ENCODE measurements at regions not wholly inside any gene's neighbourhood (a gene's known extent, or its start where the extent isn't known, plus 50 kb on each side); places are given as distances from the start of the nearest gene placed in this dataset.
"Not testable (repeated sequence)": the region's sequence is repeated elsewhere in the genome, so short reads cannot be mapped to it uniquely, and the experiment has no call there.

DNA sequence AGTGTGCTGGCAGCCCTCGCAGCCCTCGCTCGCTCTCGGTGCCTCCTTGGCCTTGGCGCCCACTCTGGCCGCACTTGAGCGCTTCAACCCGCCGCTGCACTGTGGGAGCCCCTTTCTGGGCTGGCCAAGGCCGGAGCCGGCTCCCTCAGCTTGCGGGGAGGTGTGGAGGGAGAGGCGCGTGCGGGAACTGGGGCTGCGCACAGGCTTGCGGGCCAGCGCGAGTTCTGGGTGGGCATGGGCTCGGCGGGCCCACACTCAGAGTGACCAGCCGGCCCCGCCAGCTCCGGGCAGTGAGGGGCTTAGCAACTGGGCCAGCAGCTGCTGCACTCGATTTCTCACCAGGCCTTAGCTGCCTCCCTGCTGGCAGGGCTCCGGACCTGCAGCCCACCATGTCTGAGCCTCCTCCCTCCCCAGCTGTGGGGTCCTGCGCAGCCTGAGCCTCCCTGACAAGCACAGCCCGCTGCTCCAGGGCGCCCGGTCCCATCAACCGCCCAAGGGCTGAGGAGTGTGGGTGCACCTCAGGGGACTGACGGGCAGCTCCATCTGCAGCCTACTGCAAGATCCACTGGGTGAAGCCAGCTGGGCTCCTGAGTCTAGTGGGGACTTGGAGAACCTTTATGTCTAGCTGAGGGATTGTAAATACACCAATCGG lies 786.0 kb upstream of the SORCS1 start:
- DNase-seq, result not testable (repeated sequence)

DNA sequence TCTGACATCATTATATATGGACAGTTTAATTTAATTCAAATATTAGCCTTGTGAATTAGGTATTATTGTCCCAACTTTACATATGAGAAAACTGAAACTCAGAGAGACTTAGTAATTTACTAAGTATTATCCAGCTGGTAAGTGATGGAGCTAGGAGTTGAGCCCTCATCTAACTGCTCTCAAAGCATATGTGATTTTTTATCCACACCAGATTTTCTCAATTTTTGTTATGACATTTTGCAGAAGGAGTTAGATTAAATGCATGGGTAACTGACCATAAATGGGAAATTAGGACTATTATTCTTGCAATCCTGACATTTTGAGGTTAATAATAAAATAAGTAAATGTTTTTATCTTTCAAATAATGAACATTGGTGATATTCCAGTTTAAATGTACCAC lies 778.3 kb upstream of the SORCS1 start:
- no peak for DNase-seq

DNA sequence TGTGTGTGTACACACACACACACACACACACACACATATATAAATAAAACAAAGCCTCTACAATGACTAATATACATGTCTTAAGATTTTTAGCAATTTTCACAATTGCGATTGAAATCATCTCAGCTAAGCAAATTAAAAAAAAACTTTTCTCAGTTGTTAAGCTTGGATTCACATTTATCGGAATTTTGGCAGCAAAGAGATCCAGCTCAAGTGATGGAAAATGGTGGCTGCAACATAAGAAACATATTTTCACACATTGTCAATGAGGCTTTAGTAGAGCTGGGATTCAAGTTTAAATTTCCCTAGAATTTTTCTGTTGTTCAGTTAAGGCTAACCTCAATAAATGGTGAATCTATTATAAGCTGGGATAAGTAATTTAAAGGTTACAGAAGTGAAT lies 768.6 kb upstream of the SORCS1 start:
- DNase-seq, result no peak

DNA sequence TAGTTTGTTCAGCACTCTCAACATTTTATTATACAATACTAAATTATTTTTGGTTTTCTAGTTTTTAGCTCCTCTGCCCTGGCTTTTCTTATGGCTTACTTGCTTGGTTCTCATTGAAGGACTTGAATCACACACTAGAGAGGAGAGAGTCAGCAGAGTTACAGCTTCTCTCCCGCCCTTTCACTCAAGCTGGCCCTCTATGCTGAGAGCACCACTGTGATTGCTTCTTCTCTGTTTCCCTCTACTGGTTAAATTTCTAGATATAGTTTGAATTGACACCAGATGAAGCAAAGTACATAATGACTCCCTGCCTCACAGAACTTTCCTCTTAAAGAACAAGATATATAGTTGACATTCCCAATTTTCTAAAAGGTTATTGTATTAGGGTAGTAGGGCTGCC lies 767.3 kb upstream of the SORCS1 start:
- no peak for DNase-seq

DNA sequence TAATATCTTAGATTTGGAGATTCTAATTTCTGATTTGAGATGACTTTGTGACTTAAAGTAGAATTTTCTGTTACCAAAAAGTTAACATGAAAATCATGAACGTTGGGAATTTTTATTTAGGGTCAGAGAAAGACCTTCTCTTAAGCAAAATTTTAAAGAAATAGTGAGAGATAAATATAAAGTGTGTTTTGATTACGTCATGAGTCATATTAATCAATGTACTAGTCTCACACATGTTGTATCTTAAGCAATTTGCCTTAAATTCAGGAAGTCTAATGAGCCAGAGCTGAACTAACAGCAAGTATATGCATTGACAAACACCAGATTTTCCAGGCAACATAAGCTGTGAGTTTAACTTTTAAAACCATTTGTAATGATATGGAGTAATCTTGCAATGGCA lies 765.5 kb upstream of the SORCS1 start:
- DNase-seq, result no peak

DNA sequence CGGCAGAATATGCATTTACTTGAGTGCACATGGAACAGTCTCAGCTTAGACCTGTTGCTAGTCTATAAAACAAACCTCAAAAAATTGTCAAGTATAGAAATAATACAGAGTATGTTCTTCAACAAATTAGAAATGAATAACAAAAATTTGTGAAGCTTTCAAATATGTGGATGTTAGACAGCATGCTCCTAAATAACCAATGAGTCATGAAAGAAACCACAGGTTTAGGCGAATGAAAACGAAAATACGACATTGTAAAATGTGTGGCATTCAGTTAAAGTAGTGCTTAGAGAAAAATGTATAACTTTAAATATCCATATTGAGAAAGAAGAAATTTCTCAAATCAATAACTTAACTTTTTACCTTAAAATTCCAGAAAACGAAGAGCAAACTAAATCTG lies 760.0 kb upstream of the SORCS1 start:
- DNase-seq, result peak; percentile 7

DNA sequence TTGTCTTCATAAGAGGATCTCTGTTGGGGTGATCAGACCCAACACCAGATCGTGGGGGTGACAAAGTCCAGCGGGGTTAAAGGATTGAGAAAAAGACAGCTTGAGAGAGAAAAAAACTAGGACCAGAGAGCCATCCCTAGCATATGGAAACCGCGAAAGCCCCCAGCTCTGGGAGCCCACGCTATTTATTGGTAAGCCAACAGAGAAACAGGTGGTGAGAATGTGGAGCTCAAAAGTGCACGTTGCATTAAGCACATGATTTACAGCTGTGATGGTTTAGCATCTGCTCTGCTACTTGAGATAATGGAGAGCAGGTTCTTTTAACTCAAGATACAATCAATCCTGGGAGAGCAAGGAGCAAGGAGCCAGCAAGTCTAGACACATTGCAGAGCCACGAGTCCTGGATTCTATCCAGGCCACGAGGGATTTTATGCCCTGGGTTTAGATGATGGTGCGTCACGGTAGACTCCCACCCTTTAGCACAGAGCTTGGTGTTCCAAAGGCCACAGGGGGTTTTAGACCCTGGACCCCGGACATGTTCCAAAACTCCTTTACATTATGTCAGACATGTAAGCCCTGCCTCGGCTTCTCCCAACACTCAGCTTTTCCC lies 755.2 kb upstream of the SORCS1 start:
- no peak for DNase-seq

DNA sequence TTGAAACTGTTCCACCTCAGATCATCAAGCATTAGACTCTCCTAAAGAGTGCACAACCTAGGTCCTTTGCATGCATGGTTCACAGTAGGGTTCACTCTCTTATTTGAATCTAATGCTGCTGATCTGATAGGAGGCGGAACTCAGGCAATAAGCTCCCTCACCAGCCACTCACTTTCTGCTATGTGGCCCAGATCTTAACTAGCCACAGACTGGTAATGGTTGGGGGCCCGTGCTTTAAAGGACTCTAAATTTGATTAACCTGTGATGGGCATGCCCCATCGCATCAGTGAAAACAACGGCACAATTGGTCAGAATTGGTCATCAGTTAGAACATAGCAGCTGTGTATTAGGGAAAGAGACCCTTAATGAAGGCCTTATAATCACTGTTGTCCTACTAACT lies 753.7 kb upstream of the SORCS1 start:
- DNase-seq, result no peak

DNA sequence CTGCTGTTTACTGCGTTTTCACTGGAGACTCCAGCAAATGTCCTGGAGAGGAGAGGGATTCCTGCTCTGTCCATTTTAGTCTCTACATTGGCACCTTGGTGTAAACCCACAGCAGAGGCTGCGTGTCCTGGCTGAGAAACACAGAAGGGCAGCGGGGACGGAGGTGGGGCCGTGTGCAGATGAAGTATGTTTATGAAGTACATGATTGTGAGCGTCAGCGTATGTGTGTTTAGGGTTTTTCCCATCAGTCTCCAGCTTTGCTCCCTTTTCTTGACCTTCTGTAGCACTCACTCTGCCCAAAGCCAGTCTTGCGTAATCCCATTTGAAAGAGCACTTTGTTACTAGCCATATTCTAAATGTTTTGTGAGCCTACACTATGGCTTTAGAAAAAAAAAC lies 750.7 kb upstream of the SORCS1 start:
- DNase-seq, result peak; percentile 58

DNA sequence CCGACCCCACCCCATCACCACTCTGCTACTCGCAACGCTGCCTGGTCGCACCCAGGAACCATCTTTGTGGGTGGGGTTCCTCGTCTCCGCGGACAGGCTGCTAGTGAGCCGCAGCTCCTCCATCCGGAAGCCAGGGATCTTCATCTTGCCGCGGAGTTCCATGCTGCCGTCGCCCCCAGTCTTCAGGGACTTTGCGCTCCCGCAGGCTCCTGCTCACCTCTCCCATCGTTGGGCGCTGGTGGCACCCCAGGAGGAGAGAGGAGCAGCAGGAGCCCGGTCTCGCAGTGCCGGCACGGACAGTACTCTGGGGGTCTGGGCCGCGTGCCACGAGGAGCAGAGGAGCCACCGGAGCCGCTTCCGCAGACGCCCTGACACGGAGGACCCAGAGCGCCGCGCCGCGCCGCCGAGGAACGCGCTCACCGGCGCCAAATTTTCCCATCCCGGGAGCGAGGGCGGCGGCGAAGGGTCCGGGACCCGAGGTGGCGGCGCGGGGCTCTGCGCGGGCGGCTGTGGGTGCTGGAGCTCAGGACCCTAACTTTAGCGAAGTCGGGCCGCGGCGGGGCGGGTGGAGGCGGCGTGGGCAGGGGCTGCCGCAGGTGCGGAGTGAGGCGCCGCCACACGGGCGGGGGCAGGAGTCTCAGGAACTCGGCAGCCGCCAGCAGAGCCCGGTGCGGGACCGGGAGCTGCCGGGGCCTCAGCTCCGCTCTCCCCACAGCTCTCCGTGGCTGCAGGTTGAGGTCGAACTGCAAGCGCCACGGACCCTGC lies 750.1 kb upstream of the SORCS1 start:
- DNase-seq, result no peak

DNA sequence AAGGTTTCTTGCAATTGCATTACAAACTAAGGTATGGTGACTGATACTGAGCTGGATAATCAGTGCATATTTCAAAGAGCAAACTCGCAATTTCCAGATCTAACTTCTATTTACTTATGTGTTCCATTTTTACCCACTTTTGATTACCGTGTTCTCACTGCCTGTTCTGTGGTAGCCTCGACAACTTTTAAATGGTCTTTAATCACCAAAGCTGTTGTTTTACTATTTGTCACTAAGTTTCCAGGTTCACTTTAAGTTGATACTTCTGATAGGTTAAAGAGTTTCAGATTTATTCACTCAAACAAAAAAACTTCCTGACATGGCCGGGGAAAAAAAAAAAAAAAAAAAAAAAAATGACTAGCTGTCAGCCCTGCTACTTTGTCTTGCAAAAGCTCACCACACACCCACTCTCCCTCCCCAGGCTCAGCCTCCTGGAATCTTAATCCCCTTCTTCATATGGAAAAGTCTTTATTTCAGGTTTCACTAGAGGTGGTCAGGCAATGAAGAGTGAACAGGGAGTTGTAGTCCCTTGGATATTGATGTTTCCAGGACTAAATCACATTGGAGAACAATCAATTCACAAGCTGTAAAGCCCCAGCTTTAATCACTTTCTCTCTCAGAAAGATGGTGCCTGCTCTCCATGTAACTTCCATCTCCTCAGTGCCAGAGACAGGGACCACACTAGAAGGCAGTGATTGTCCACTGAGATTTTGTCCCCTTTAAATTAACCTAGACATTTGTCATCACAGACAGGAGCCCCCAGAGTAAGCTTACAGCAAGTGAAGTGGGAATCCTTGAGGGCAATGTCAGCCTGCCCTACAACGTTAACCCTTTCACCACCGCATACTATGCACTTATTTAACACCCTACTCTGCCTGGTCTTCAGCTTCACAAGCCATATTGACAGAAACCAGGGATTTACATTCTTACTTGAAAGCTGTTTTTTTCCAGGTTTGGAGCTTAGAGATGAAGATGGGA lies 749.1 kb upstream of the SORCS1 start:
- no peak for DNase-seq

DNA sequence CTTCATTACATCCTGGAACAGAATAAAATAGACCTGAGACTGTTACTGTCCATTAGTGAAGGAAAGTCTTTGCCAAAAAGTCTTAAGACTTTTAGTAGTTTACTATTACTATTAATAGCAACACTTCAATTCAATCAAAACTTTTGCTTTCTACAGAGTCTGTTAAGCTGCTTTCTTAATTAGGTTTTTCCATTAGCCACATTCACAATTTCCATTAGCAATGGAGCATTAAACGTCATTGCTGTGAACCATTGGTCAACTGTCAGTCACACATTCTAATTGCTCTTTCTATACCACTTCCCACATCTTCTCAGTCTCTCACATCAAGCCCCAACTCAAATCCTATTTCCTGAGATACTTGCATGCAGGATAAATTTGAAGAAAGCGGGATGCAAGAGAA lies 736.6 kb upstream of the SORCS1 start:
- no peak for DNase-seq

DNA sequence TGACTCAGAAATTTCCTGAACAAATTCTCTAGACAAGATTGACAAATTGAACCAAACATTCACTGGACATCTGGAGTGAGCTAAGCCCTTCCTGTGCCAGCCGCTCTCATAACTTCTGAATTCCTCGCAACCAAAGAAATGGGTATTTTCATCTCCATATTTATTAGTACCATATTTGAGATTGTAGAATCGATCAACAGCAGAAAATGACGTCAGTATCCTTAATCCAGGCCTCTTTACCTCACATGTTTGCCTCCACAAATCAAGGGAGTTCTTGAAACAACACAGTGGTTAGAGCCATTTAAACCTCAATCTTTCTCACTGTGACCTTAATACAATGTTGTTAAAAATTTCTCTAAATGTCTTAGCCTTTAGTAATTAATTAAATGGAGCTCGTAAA lies 735.6 kb upstream of the SORCS1 start:
- no peak for DNase-seq

DNA sequence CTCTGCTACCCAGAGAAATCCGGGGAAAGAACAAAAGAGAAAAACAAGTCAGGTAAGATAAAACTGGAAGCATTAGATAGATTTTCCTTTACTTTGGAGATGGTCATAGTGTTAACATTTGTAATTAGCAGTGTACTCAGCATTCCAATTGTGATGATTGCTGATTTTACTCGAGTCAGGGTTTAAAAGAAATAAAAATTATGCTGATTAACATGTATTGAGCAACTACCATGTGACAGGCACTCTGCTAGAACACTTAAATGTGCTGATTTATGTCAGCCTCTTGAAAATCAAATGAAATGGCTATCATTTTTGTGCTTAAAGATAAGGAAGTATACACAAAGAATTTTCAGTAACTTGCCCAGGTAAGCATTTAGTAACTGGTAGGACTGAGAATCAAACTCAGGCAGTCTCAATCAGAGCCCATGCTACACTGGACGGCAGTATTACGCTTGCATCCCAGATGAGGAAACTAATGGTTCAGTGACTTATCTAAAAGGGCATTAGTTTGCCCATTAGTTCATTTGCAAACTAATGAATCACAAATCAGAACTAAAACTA lies 735.1 kb upstream of the SORCS1 start:
- no peak for DNase-seq

DNA sequence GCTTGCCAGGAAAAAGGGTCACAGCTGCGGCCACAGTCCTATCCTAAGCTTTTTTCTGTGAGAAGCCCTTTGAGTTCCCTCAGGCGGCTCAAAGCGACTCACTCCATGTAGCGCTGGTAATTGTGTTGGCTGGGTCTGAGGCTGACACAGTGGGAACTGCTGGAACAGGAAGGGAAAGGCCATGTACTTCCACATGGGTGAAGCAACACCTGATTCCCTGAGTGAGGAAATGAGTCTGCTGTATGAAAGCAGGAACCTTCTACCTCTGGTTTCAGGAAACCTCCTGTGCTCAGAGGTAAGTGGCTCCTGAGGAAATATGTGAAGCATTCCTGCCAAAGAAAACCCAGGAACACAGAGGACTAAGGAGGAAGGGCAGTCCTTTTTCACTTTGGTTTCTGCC lies 734.6 kb upstream of the SORCS1 start:
- no peak for DNase-seq

DNA sequence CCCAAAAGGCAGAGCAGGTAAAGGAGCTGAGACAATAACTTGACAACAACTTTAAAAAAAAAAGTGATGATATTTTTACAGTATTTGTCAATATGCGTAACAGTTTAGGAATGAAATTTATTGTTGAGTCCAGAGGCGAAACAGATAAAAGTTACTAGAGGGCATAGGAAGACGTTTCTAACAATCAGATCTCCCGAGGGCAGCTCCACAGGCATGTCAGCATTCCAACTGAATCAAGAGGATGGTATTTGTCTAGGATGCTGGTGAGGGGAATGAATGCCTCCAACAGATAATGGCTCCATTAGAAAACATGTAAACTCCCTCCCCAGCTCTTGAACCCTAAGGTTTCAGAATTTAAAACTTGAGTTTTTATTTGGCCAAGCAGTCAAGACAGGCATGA lies 733.9 kb upstream of the SORCS1 start:
- DNase-seq, result no peak

DNA sequence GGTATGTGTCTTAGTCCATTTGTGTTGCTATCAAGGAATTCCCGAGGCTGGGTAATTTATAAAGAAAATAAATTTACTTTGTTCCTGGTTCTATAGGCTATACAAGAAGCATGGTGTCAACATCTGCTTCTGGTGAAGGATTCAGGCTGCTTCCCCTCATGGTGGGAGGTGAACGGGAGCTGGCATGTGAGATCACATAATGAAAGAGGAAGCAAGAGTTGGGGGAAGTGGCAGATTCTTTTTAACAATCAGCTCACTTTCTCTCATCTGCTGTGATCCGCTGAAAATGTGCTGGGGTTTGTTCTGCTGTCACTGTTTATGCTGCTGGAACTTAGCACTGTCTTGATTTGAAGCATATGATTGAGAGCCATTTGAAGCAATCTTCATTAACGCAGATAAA lies 730.0 kb upstream of the SORCS1 start:
- no peak for DNase-seq

DNA sequence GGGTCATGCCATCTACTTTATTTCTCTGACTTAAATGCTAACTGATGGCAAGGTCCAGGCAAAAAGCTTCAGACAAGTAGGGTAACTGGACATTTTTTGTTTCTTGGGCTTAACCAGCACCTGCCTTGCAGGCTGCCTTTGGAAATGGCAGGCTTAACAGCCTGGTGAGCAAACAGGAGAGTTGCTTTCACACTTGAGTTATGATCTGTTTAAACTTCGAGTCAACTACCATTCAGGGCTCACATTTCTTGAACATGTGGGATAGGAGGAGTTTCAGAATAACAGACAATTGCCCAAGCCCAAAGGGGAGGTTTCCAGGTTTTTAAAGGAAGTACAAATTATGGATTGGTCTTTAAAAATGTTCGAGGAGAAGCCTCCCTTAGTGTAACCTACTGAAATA lies 724.6 kb upstream of the SORCS1 start:
- no peak for DNase-seq

DNA sequence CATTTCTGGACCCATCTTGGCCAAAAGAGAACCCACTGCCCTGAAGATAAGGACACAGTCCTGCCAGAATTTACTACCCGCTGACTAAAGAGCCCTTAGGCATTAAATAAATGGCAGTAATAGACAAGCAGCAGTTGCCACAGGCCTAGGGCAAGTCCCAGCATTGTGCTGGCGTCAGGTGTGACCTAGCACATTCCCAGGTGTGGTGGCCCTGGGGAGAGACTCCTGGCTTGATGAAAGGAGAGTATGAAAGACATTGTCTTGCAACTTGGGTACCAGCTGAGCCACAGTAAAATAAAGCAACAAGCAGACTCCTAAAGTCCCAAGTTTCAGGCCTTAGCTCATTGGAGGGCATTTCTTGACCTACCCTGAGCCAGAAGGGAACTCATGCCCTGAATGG lies 715.7 kb upstream of the SORCS1 start:
- no peak for DNase-seq

DNA sequence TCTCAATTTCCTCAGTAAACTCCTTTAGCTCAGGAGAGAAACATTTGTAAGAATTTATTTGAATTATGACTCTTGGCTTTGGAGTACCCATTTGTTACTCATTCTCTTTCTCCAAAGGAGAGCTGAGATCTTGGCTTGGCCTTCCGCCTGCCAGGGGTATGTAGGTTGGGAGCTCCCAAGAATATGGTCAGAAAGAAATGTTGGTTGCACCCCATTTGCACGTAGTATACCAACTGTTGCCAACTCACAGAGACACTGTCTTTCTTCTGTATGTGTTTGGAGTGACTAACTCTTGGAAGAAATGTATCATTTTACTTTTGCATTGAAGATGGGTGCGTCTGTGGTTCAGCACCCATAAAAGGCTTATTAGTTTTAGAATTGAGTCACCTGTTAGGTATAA lies 708.5 kb upstream of the SORCS1 start:
- no peak for DNase-seq

DNA sequence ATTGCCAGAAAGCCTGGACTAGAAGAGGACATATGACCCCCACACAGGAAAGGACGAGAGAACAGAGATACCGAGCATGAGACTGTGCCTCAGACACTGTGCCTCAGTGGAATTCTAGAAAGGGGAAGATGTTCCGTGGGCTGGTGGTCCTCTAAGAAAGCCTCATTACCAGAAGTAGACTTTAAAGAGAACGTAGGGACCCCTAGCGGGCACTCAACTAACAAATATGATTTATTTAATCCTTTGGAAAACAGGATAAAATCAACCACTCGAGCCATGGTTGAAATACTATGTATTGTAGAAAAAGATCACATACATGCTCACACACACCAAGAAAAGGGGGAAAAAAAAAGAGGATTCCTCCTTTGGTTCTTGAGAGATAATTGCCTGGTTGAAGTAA lies 701.2 kb upstream of the SORCS1 start:
- DNase-seq, result no peak

DNA sequence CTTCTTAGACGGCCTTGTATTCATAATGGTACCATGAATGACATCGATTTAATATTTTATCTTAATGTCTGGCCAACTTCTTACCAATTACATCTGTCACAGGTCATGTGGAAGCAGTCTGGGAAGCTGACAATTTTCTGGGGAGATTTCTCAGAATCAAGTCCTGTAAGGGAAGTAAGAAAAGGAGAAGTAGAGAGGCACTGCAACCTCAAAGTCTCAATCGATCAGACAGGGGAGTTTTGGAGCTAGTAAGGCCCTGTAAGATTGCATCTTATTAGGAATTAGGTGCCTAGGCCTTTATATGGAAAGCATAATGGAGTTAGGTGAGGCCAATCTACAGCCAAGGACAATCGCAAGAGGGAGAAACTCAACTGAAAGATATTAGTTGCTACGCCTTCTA lies 694.6 kb upstream of the SORCS1 start:
- no peak for DNase-seq

DNA sequence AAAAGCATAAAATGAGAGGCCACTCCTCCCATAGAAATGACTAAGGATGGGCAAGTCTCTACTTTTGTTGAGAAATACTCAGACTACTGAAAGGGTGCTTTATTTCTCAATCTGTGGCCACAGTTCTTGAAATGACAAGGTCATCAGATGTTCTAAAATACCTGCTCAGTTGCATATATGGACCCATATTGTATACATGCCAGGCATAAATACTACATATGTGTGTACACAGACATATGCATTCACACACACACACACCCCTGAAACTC lies 691.5 kb upstream of the SORCS1 start:
- peak; percentile 4 for DNase-seq
